ENCODE measurements at regions not wholly inside any gene's neighbourhood (a gene's known extent, or its start where the extent isn't known, plus 50 kb on each side); places are given as distances from the start of the nearest gene placed in this dataset.
A peak's percentile ranks its signal among the peaks of the same experiment; 100 is the strongest.

GRCh38 chr14:65933400-65934069, 521.0 kb downstream of the FUT8 start:
- DNase-seq (ENCODE audit: low read depth, low spot score), result no peak

- DNase-seq (ENCODE audit: low read depth, low spot score), result no peak
These were observed 521.5 kb downstream of the FUT8 start for GRCh38 chr14:65934070-65934435.

DNA sequence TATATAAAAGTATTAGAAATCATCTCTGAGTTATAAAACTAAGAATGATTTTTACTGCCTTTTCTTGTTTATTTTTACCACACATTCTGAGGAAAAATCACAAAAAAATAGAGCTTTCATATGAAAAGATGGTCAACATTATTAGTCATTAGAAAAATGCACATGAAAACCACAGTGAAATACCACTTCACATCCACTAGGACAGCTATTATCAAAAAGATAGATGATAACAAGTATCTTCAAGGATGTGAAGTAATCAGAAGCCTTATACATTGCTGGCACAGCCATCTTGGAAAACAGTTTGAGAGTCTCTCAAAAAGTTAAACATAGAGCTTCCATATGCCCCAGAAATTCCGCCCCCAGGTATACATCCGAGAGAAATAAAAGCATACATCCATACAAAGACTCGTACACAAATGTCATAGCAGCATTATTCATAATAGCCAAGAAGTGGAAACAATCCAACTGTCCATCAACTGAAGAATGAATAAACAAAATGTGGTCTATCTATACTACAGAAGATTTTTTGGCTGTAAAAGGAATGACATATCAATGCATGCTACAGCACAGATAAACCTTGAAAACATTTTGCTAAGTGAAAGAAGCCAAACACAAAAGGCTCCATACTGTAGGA, 523.9 kb downstream of the FUT8 start:
- DNase-seq (ENCODE audit: low read depth, low spot score), result no peak

DNA sequence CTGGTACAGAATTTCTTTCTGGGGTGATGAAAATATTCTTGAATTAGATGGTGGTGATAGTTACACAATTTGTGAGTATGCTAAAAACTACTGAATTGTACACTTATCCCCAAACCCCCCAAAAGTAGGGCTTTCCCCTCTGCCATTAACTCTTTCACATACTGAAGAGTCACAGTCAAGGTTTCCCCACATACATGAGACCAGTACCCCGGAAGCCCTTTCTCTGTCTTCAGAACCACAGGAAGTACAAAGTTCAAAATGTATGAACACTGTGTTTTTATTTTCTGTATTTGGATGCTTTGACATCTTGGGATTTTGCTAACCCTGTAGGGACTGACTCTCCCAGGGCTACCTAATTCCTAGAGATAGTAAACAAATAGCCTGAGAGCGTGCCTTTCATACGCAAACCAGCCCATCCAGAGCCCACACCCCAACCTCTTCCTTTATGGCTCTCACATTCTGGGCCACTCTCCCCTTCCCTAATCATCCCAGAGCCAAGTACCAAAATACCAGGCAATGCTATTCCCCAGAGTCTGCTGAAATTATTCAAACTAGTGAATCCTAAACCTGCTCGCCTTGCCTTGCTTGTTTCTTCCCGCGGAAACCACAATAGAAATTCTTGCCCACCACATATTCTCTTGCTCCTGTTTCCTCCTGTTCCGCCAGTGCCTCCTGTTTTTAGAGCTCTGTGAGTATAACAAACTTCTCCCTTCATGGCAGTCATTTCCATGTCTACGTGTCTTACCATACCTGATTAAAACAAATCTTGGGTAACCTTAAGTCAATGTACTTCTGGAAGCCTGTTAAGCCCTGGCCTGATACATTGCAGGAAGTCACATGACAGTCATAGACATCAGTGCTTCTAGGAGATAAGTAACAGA, 524.8 kb downstream of the FUT8 start:
- no peak for DNase-seq (ENCODE audit: low read depth, low spot score)

DNA sequence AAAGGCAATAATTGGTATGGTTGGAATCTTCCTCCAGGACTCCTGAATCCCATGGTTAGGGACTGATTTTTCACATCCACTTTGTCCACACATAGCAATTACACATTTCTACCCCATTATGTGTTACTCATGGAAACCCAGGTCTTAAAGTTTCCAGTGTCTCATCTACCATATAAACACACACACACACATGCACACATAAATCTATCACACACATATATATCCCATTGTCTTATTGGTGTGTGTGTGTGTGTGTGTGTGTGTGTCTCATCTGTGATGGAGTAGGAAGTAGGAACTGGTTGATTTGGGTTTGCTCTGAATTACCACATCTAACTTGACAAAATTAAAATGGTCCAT, 525.4 kb downstream of the FUT8 start:
- DNase-seq (ENCODE audit: low read depth, low spot score), result no peak

GRCh38 chr14:65938738-65939137, 526.2 kb downstream of the FUT8 start:
- no peak for DNase-seq (ENCODE audit: low read depth, low spot score)

DNA sequence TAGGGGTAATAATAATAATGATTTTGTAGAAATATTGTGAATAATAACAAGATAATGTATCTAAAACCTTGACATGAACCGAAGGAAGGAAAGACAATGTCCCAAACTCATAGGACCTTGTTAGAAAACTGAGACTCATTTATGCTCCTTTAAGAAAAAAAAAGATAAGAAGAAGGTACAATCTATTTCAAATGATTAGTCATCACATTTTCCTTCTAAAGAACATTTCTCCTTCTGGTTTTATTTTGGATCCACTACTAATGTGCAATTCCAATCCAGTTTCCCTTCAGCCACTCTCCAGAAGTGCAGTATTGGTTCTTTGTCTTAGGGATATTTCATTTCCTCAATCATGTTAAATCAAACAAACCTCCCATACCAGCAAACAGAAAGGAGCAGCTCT, 526.7 kb downstream of the FUT8 start:
- no peak for DNase-seq (ENCODE audit: low read depth, low spot score)

GRCh38 chr14:65940056-65940735, 527.7 kb downstream of the FUT8 start:
- no peak for DNase-seq (ENCODE audit: low read depth, low spot score)

DNA sequence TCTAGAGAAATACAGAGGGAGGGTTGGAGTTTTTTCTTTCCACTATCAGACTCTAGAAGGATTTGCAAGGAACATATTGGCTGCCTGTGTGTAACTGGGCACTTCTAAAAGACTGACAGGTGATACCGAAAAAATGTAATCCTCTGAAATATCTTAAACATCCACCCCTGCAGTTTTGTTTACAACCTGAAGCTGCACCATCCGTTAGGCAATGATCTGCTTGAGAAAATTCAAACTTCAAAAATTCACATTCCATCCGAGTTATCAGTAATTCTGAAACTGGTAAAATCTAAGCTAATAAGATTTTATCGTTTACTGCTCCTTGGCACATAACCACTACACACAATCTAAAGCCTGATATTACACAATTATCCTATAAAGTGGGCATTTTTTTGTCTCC, 528.6 kb downstream of the FUT8 start:
- no peak for DNase-seq (ENCODE audit: low read depth, low spot score)

- DNase-seq (ENCODE audit: low read depth, low spot score), result no peak
These were observed 530.6 kb downstream of the FUT8 start for GRCh38 chr14:65943150-65943549.

DNA sequence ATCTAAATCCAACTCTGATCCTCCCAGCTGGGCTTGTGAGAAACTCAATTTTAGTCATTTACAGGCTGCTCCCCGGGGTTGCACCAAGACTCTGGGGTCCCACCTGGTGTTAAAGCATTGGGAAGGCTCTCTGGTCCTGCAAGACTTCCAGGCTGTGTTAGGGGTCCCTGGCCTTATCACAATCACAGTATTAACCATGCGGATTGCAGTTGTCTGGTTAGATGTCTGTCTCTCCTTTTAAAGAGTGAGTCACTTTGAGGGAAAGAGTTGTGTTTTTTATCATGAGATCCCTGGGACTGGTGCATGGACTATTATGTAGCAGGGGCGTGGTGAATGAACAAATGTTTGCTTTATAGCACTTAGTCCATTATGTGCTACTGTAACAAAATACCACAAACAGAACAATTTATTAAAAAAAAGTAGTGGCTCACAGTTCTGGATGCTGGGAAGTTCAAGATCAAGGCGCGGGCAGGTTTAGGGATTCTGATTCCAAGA, 531.4 kb downstream of the FUT8 start:
- no peak for DNase-seq (ENCODE audit: low read depth, low spot score)

DNA sequence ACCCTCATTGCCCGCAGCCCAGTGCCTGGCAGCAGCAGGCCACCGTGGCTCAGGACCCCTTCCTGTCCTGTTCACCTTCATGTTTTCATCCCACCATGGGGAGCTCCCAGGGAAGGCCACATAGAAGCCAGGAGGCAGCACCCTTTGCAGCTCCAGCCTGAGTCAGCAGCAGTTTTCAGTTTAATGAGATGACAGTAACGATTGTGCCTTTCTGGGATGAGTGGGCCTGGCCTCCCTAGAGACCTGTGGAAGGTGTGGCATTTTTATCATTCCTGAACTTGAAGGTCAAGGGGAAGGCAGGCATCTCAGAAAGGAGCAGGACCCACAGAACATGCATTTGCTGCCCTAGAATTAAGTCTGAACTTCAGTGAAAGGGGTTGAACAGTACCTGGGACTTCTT, 532.8 kb downstream of the FUT8 start:
- no peak for DNase-seq (ENCODE audit: low read depth, low spot score)

DNA sequence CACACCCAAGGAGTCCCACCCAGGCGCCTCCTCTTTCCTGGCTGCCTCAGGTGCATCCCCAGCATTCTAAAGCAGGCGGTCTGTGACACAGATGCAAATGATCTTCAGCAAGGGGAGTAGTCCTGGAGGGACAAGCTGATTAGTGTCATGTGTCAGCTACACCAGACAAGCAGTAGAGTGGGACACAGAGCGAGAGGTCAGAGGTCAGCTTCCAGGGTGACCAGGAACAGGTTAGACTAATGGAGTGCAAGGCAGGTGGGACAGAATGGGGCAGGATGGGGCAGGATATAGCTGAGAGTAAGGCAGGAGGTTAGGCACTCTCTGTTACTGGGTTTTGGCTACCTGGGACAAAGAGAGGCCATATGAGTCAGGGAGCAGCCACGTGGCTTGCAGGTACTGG, 534.0 kb downstream of the FUT8 start:
- no peak for DNase-seq (ENCODE audit: low read depth, low spot score)

DNA sequence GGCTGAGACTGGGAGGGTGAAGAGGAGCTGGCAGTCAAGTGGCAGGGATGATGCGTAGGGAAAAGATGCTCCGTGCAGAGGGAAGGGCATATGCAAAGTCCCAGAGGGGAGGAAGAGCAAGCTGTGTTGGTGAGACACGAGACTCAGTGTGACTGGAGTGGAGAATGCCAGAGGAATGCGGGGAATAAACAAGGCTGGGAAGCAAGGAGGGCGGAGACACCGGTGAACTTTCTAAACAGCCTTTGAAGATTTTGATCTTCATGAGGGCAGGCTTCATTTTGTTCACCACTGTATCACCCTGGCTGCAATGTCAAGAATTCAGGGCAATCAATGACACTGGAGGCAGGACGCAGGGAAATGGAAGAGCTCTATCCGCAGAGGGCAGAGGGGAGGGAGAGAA, 535.8 kb downstream of the FUT8 start:
- no peak for DNase-seq (ENCODE audit: low read depth, low spot score)

DNA sequence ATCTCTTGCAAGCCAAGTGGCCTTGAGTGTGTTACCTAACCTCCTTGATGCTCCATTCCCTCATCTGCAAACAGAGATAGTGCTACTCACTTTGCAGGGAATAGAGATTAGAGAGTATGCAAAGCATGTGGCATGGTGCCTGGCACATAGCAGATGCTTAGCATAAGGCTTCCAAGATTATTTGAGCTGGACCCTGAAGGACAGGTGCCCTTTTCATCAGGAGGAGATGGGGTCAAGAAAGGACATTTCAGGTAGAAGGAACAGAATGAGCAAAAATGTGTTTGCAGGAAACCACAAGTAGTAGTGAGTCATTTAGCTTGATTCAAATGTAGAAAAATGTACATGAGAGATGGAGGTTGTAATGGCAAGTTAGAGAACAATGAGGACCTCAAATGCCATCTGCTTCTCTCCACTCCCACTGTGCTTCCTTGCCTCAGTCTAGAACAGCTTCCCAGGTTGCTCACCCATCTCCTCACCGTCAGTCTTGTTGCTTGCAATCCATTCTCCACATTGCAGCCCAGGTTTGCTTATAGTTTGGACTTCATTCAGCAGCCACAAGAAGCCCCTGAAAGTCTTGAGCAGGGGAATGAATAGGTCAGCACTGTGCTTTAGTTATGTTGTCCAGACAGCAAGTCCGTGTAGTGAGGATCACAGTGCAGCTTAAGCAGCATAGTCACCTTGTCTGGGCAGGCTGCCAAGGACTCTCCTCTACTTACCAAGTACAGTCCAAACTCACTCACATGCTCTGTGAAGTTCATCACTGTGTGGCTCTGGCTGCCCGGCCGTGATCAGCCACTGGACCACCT, 536.3 kb upstream of the CCDC196 start:
- no peak for DNase-seq (ENCODE audit: low read depth, low spot score)

DNA sequence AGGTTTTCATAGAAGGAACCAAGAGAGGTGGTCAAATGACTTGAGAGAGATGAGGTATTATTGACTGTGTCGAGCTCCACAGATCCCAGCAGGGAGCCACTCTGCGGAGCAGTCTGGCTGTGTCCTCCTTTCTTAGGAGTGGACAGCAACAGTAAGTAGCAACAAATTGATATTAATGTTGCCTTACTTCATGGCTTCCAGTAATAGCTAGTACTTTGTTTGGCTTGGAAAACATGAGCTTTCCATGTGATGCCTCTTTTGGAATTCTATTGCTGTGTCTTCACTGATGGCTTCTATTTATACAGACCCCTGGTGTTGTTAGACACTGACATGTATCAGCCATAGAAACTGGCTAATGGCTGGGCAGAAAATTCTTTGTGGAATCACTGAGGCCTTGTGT, 531.2 kb upstream of the CCDC196 start:
- DNase-seq (ENCODE audit: low read depth, low spot score), result no peak

DNA sequence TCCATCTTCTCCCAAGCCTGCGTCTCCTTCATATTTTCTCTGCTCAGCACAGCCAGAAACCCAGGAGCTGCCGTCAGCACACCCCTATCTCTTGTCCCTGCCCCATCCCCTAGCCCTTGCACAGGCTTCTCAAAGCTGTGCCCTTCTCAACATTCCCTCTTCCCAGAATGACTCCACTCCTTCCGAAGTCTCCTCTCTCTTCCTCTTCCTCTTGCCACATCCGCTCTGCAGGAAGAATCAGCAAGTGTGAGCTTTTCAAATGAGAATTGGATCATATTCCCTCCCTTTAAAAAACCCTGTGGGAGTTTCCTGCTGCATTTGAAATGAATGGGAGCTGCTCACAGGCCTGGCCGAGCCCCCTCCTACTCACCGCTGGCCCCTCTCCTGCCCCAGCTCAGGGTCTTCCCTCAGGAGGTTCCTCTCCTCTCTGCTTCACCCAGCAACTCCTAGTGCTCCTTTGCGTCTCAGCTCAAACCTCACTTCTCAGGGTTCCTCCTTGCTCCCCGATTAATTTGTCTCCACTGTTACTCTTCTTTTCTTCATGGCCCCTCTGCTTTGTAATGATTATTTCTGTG, 528.5 kb upstream of the CCDC196 start:
- no peak for DNase-seq (ENCODE audit: low read depth, low spot score)

DNA sequence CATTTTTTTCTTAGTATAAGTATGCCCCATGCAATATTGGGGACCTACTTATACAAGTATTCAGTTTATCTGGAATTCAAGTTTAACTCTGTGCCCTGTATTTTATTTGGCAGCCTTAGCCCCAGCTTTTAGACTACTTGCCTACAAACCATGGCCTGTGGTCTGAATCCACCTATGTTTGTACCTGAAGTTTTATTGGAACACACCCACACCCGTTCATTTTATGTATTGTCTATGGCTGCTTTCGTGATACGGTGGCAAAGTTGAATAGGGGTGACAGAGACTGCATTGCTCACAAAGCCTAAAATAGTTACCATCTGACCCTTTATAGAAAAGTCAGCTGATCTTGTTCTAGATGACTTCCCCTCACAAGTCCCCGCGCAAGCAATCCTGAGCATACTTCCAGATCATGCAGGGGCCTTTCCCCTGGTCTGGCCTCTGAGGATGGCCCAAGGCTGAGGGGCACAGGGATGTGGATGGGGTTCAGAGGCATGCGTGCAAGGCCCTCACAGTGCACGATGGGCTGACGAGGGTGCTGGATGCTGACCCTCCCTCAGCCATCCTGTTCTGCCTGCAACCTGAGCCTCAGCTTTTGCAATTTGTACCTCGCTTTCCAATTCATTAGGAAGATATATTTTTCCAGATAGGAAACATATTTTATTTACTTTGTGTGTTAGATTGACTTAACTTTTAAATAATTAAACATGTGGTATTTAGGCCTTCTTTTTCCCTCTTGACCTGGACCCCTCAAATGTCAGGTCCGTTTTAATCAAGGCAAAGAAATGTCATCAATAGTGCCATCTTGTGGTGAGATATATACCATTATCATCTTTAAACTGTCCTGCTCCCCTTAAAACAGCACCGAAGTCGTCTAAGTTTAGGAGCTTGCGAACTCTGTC, 527.3 kb upstream of the CCDC196 start:
- DNase-seq (ENCODE audit: low read depth, low spot score), result no peak

- DNase-seq (ENCODE audit: low read depth, low spot score), result no peak
These were observed 526.6 kb upstream of the CCDC196 start for GRCh38 chr14:65959563-65960024.

DNA sequence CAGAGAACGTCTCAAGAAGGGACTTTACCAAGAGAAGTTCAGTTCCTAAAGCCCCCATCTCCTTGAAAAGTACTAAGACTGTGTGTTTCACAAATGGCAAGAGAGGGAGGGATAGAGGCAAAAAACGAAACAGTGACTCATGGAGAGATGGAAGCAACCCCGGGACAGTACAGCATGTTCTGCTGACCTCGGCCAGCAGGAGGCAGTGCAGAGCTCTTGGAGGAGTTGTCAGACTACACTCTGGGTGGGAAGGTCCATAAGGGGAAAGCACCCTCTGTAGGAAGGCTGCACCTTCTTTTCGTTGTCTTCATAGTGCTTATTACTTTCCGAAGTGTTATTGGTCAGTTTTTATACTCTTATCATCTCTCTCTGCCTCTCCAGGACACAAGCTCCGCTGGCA, 525.2 kb upstream of the CCDC196 start:
- peak; percentile 45 for DNase-seq (ENCODE audit: low read depth, low spot score)

Data from activated naive CD8-positive, alpha-beta T cell treated with anti-CD3 and anti-CD28 coated beads, Interleukin-2, amount 50 U/mL, for 16 hours (primary cell).